Right atrium auricular region (tissue), 2 donors: ENCODE measurements at regions not wholly inside any gene's neighbourhood (a gene's known extent, or its start where the extent isn't known, plus 50 kb on each side); places are given as distances from the start of the nearest gene placed in this dataset.

Experiments
- DNase-seq: peaks from one replicate; pipeline ENCODE4 v3.0.0-alpha.2; 2019; ENCODE audit warnings: low spot score
- H3K27ac ChIP-seq, 2 donors: fragments of 200-600 bp; sonication (generic); 1 replicate in 1 of 2; 2 replicates in 1 of 2; pipeline ENCODE4 v1.5.1; 2016 to 2019
- H3K27me3 ChIP-seq, 2 donors: fragments of 200-600 bp; sonication (generic); one replicate each; pipeline versions ENCODE4 v1.5.1 to v1.6.0; 2017 to 2019
- H3K36me3 ChIP-seq: fragments of 200-600 bp; sonication (generic); one replicate; pipeline ENCODE4 v1.5.1; 2016
- H3K4me1 ChIP-seq, 2 donors: fragments of 200-600 bp; sonication (generic); one replicate each; pipeline versions ENCODE4 v1.5.1 to v1.6.0; 2017 to 2019
- H3K4me3 ChIP-seq, 2 donors: fragments of 200-600 bp; sonication (generic); 1 replicate in 1 of 2; 2 replicates in 1 of 2; pipeline ENCODE4 v1.5.1; 2017 to 2019; ENCODE audit warnings: mild to moderate bottlenecking in 1 of 2, moderate library complexity in 1 of 2
- H3K9me3 ChIP-seq, 2 donors: fragments of 200-600 bp; sonication (generic); one replicate each; pipeline ENCODE4 v1.5.1; 2019
- TF ChIP-seq, protein P1 (sequence below), 2 donors: fragments of 200-600 bp; sonication (generic); IDR thresholded peaks; one replicate each; pipeline ENCODE4 v1.5.1; 2019; ENCODE audit warnings: antibody characterized with exemption in 2 of 2

- H3K36me3 ChIP-seq, result no peaks in the 10 kb centered on the region
- H3K27ac ChIP-seq, result no peak overlapping the region
- TF ChIP-seq, protein P1, sequence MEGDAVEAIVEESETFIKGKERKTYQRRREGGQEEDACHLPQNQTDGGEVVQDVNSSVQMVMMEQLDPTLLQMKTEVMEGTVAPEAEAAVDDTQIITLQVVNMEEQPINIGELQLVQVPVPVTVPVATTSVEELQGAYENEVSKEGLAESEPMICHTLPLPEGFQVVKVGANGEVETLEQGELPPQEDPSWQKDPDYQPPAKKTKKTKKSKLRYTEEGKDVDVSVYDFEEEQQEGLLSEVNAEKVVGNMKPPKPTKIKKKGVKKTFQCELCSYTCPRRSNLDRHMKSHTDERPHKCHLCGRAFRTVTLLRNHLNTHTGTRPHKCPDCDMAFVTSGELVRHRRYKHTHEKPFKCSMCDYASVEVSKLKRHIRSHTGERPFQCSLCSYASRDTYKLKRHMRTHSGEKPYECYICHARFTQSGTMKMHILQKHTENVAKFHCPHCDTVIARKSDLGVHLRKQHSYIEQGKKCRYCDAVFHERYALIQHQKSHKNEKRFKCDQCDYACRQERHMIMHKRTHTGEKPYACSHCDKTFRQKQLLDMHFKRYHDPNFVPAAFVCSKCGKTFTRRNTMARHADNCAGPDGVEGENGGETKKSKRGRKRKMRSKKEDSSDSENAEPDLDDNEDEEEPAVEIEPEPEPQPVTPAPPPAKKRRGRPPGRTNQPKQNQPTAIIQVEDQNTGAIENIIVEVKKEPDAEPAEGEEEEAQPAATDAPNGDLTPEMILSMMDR (IDR thresholded peaks at IDR 0.05), result no peak
- no peak overlapping the region for H3K4me3 ChIP-seq
- peaks cover 0 to 6% of the 10 kb centered on the region in 2 donors for H3K9me3 ChIP-seq
- no peak for DNase-seq
- H3K27me3 ChIP-seq, result no peaks in the 10 kb centered on the region
- H3K4me1 ChIP-seq, result no peaks in the 10 kb centered on the region
These were observed 463.1 kb downstream of the SH2D4B start for GRCh38 chr10:81000781-81001180.

DNA sequence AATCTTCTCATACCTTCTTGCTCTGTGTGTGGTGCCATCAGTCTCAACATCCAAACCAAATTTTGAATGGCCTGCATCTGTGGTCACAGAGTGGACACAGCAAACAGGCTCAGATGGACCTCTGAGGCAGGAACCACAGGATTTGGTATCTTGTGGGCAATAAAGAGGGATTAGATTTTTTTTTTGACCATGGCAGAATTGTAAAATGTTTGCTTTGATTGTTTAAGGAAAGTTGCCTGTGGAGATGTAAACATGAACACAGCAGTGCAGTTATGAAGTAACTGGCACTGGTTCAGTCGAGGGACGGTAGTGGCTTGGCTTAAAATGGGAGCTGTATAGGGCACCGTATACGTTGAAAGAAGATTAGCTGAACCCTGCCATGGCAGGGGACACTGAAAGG lies 464.7 kb downstream of the SH2D4B start:
- H3K4me3 ChIP-seq, result no peak overlapping the region
- no peaks in the 10 kb centered on the region for H3K27me3 ChIP-seq
- TF ChIP-seq, protein P1 (IDR thresholded peaks at IDR 0.05), result no peak
- H3K9me3 ChIP-seq, result no peaks in the 10 kb centered on the region
- no peak overlapping the region for H3K27ac ChIP-seq
- DNase-seq, result no peak
- H3K36me3 ChIP-seq, result no peaks in the 10 kb centered on the region
- no peaks in the 10 kb centered on the region for H3K4me1 ChIP-seq

GRCh38 chr10:81007872-81008271 lies 470.2 kb downstream of the SH2D4B start:
- Histone ChIP-seq H3K27ac (no peak overlapping the region), H3K36me3 (no peaks in the 10 kb centered on the region), H3K27me3 (no peaks in the 10 kb centered on the region), H3K4me3 (no peak overlapping the region), H3K9me3 (no peaks in the 10 kb centered on the region), H3K4me1 (no peaks in the 10 kb centered on the region)
- TF ChIP-seq, protein P1 (IDR thresholded peaks at IDR 0.05), result no peak
- DNase-seq, result no peak

DNA sequence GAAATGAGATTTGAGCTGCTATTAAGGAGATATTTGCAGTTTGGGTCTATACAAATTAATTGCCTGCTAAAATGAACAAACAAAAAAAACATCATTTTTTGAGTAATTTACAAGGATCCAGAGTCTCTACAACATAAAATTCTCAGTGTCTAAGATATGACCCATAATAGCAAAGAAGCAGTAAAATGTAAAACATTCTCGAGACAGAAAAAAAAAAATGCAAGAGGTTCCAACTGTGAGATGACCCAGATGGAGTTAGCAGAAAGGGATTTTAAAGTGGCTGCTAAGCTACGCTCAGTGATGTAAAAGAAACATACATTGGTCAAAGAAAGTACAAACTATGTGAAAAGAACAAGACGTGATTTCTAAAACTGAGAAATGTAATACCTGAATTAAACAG lies 471.0 kb downstream of the SH2D4B start:
- no peak overlapping the region for H3K4me3 ChIP-seq
- DNase-seq, result no peak
- H3K36me3 ChIP-seq, result no peaks in the 10 kb centered on the region
- no peaks in the 10 kb centered on the region for H3K4me1 ChIP-seq
- no peaks in the 10 kb centered on the region for H3K27me3 ChIP-seq
- TF ChIP-seq, protein P1 (IDR thresholded peaks at IDR 0.05), result no peak
- no peak overlapping the region for H3K27ac ChIP-seq
- no peaks in the 10 kb centered on the region for H3K9me3 ChIP-seq

DNA sequence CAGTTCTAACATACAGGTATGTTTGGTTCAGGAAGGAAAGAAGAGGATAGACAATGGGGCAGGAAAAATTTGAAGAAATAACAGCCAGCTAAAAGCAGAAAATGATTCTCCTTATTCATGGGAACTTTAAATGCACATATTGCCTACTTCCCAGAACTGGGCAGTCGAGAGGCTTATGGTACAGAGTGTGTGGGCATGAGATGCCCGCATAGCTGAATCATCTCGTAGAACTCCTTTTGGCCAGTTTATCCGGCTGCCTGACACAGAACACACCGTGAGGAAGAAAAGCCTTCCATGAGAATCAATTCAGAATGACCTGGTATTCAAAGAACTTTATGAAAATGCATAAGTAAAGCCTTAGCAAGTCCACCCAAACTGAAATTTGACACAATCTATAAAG lies 471.6 kb downstream of the SH2D4B start:
- no peaks in the 10 kb centered on the region for H3K4me1 ChIP-seq
- TF ChIP-seq, protein P1 (IDR thresholded peaks at IDR 0.05), result no peak
- H3K4me3 ChIP-seq, result no peak overlapping the region
- no peaks in the 10 kb centered on the region for H3K36me3 ChIP-seq
- no peaks in the 10 kb centered on the region for H3K9me3 ChIP-seq
- DNase-seq, result no peak
- no peak overlapping the region for H3K27ac ChIP-seq
- H3K27me3 ChIP-seq, result no peaks in the 10 kb centered on the region

GRCh38 chr10:81013771-81014170 lies 476.1 kb downstream of the SH2D4B start:
- Histone ChIP-seq H3K36me3 (no peaks in the 10 kb centered on the region), H3K9me3 (no peaks in the 10 kb centered on the region), H3K4me1 (no peaks in the 10 kb centered on the region), H3K4me3 (no peak overlapping the region), H3K27me3 (no peaks in the 10 kb centered on the region), H3K27ac (no peak overlapping the region)
- TF ChIP-seq, protein P1 (IDR thresholded peaks at IDR 0.05), result no peak
- DNase-seq, result no peak
